HG02763 (cell line): ENCODE measurements at regions not wholly inside any gene's neighbourhood (a gene's known extent, or its start where the extent isn't known, plus 50 kb on each side); places are given as distances from the start of the nearest gene placed in this dataset.
"Not testable (repeated sequence)": the region's sequence is repeated elsewhere in the genome, so short reads cannot be mapped to it uniquely, and the experiment has no call there.

Experiments used
- ATAC-seq: cut with Tn5 transposase; IDR thresholded peaks from one replicate; pipeline ENCODE4 v1.9.1; 2021; ENCODE audit warnings: mild to moderate bottlenecking, moderate library complexity; ENCODE audit not compliant: unreplicated experiment

- no peak for ATAC-seq
Observed at GRCh38 chr6:14582749-14583148, 465.2 kb downstream of the CD83 start.

- no peak for ATAC-seq
Observed at GRCh38 chr6:14583826-14584225, 466.3 kb downstream of the CD83 start.

- no peak for ATAC-seq
Observed at GRCh38 chr6:14584450-14584849, 466.9 kb downstream of the CD83 start.

DNA sequence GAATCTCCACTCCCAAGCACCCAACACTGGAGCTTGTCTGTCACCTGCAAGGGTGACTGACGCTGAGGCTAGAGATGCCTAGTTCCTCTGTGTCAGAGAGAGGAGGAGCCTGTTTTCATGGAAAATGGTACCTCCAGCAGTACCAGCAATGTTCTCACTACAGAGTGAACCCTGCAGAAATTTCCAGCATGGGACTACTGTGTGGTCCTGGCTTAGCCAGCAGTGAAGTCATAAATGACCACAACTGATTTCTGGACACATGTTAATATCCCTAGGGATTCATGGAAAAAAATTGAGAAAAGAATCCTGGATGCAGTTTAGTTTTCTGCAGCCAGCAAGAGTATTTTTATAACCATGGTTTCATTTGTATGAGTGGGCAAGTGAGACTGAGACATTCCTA is 468.1 kb downstream of the CD83 start:
- ATAC-seq = no peak

DNA sequence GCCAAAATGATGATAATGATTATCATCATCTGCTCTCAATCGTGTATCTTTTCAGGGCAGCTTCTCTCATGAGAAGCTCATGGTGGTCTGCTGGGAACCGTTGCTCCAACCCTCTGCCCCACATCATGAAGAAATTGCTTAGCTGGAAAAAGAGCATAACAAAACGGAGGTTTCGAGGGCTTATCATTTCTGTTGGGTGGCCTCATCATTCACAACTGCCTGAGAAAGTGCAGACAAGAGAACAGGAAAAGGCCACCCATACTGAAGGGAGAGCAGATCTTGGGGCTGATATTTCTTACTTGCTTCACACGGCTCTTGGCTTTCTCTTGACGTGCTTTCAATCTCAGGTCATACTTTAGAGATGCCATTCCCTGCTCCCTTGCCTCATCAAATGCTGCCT is 471.6 kb downstream of the CD83 start:
- no peak for ATAC-seq

DNA sequence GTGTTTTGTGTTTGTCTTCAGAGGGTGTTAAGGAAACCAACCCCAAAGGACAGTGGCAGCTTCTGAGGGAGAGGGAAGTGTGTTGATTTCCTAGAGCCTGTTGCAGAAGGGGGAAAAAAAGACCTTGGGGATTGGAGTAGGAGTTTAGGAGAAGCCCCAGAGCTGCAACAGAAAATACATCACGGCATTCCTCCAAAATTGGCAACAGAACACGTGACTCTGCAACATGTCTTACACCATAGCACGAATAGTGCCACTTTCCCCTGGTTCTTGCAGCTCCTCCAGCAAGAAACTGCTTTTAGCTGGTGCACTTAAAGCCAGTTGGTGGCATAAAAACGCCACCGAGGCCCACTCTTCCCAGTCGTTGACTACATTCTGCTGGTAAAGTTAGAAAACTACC is 473.0 kb downstream of the CD83 start:
- no peak for ATAC-seq

GRCh38 chr6:14591998-14592397 is 474.4 kb downstream of the CD83 start:
- ATAC-seq = no peak

GRCh38 chr6:14593286-14593685 is 475.7 kb downstream of the CD83 start:
- ATAC-seq = no peak

DNA sequence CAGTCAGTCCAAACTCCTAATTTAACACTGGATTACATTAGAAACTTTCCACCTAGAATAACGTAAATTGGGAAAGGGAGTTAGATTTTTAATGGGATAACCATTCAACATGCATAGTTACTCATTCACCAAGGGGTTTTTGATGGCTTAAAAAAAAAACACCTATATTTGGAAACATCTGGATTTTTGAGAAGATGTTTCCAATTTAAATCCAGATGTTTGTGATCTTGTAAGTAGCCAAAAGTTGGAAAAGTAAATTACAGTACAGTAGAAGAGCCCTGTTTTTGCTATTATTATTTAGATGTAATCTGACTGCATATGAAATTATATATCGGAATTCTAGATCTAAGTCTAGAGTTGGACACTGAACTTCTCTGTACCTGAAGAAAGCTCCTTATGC is 478.2 kb downstream of the CD83 start:
- no peak for ATAC-seq

DNA sequence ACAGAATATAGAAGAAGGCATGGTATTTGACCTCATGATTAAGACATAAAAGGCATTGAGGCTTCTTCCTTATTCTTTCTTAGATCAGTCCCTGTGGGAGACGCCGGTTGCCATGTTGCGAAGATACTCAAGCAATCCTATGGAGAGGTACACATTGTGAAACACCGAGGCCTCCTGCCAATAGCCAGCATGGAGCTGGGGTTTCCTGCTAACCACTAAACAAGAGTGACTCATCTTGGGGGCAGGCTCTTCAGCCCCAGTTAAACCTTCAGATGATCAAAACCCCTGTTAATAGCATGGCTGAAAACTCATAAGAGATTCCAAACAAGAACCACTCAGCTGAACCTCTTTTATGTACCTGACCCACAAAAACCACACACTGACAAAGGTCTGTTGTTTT is 478.8 kb downstream of the CD83 start:
- ATAC-seq = no peak

- ATAC-seq = no peak
Observed at GRCh38 chr6:14597090-14597489, 479.5 kb downstream of the CD83 start.

GRCh38 chr6:14598017-14598864 is 480.7 kb downstream of the CD83 start:
- ATAC-seq = no peak

- ATAC-seq = not testable (repeated sequence)
Observed at GRCh38 chr6:14600306-14600705, 482.7 kb downstream of the CD83 start.

DNA sequence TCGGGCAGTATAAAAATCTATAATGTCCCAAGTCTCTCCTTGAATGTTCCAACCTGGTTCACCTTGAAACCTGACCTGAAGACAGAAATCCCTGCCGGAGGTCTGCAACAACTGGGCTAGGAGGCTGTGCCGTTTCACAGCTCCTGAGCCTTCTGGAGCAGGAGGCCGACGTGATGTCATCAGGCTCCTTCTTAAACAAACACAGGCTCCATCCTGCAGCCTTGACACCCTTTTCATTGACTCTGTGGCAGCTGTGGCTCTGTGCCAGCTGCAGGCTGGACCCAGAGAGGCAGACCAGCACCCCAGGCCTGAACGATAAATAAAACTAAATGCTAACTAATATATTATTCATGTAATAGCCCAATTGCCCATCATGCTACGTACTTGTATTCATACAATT is 483.9 kb downstream of the CD83 start:
- no peak for ATAC-seq

DNA sequence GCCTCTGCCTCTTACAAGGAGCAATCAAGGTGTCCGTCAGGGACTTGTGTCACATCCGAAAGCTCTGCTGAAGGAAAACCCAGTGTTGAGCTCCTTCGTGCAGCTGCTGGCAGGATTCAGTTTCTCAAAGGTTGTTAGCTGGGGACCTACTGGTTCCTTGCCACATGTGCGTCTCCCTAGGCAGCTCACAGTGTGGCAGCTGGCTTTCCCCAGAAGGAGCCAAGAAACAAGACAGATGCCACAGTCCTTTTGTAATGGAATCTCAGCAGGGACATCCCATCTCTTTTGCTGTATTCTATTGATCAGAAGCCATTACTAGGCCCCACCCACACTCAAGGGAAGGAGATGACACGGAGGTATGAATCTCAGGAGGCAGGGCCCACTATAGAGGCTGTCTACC is 488.8 kb downstream of the CD83 start:
- ATAC-seq = no peak

DNA sequence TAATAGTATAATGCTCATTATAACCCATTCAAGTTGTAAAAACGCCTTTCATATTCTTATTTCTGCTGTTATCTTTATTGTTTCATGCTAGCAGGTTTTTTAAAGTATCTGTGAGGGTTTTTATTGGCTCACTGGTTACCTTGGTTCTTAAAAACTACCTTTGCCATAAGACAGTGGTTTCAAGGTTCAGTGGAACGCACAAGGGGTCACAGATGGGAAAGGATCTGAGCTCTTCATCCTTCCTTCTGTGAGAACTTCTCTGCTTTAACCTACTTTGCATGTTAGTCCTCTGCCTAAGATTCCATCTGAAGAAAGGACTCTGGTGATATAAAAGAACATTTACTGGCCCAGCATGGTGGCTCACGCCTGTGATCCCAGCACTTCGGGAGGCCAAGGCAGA is 492.6 kb downstream of the CD83 start:
- ATAC-seq = no peak

- ATAC-seq = no peak
Observed at GRCh38 chr6:14612016-14612980, 494.7 kb downstream of the CD83 start.

DNA sequence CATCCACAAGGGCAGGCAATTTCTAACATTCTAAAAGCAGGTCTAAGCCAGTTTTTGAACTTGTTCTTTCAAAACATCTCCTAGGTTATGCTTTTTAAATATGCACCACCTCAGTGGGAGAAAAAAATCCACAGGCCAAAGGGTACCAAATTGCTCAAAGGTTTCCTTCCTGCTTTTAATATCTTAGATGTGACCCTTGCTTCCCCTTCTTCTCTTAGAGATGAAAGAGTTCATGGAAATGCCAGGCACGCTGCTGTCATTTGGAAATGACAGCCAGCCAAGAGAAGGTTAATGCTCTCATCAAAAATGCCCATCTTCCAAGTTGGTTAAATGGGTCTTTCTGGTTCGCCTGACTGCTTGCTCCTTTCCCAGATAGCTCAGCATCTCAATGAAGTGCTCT is 497.1 kb downstream of the CD83 start:
- ATAC-seq = no peak

DNA sequence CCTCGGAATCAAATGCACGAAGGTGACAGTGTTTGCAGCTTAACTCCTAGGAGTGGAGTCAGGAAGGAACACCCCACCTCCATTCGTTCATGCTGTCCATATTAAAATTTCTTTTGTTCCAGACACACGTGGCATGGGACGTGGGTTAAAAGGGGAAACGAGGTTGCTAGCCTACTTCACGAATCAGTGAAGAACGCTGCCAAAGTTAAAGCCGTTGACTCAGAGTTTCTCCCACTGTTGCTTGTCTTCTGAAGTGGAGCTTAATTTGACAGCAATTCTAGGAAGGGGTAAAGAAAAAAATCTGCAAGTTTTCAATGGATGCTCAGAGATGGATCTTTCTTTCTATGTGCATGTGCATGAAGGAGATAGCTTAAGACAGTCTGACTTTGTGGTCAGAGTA is 499.1 kb downstream of the CD83 start:
- no peak for ATAC-seq

GRCh38 chr6:14618759-14619418 is 501.3 kb downstream of the CD83 start:
- no peak for ATAC-seq

DNA sequence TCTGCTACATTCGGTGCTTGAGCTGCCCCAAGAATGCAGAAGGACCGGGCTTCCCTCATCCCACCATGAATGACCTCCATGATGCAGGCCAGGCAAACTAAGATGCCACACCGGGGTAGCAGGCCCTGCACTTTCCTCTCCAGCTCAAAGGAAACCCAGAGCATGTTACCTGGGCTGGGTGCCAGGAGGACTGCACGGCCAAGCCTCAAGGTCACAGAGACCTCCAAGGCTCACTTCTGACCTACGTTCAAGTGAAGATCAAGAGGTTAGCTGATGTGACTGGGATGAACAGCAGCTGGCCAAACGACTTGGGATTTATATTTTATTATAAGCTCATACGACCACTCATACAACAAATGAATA is 501.8 kb downstream of the CD83 start:
- ATAC-seq = no peak
